Activated naive CD4-positive, alpha-beta T cell treated with anti-CD3 and anti-CD28 coated beads, Interleukin-2, amount 10 ng/mL, durations not matched to agents 7 days and 5 days (primary cell): ENCODE measurements at regions not wholly inside any gene's neighbourhood (a gene's known extent, or its start where the extent isn't known, plus 50 kb on each side); places are given as distances from the start of the nearest gene placed in this dataset.
"Not testable (repeated sequence)": the region's sequence is repeated elsewhere in the genome, so short reads cannot be mapped to it uniquely, and the experiment has no call there.

Source experiments
- CTCF ChIA-PET: fragments of 350-600 bp; sonication (Branson Sonifier 250); formaldehyde crosslinking; loops from one replicate; lab custom pipeline; 2021; ENCODE audit warnings: antibody characterized with exemption; lab: Charles Lee
- DNase-seq: peaks from one replicate; pipeline ENCODE4 v3.0.0-alpha.2; 2020
- H3K27ac Mint-ChIP-seq: one replicate; pipeline ENCODE4 v1.8.0; 2021; ENCODE audit warnings: mild to moderate bottlenecking, moderate library complexity, mixed read lengths
- H3K27me3 Mint-ChIP-seq: one replicate; pipeline ENCODE4 v1.8.0; 2021; ENCODE audit warnings: mild to moderate bottlenecking, mixed read lengths
- H3K36me3 Mint-ChIP-seq: one replicate; pipeline ENCODE4 v1.8.0; 2021; ENCODE audit warnings: mixed read lengths
- H3K4me1 Mint-ChIP-seq: one replicate; pipeline ENCODE4 v1.8.0; 2021; ENCODE audit warnings: mixed read lengths
- H3K4me3 Mint-ChIP-seq: one replicate; pipeline ENCODE4 v1.8.0; 2021; ENCODE audit warnings: mild to moderate bottlenecking, moderate library complexity, mixed read lengths
- H3K9me3 Mint-ChIP-seq: one replicate; pipeline ENCODE4 v1.8.0; 2021; ENCODE audit warnings: mixed read lengths

DNA sequence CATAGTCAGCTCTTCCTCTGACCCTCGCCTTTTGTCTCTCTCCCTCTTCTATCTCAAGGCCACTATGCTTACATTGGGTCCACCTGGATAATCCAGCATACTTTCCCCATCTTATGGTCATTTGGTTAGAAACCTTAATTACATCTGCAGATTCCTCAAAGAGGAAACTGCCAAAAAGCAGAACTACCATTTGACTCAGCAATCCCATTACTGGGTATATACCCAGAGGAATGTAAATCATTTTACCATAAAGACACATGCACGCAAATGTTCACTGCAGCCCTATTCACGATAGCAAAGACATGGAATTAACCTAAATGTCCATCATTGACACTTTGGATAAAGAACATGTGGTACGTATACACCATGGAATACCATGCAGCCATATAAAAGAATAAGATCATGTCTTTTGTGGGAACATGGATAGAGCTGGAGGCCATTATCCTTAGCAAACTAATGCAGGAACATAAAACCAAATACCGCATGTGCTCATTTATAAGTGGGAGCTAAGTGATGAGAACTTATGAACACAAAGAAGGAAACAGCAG is 114.8 kb upstream of the NPY start:
- no peaks in the 10 kb centered on the region for H3K36me3 Mint-ChIP-seq
- CTCF ChIA-PET = no interaction called here
- no peak overlapping the region for H3K4me3 Mint-ChIP-seq
- no peak for DNase-seq
- H3K27me3 Mint-ChIP-seq = no peaks in the 10 kb centered on the region
- H3K27ac Mint-ChIP-seq = no peak overlapping the region
- peaks cover 10% of the 10 kb centered on the region for H3K9me3 Mint-ChIP-seq
- no peaks in the 10 kb centered on the region for H3K4me1 Mint-ChIP-seq

DNA sequence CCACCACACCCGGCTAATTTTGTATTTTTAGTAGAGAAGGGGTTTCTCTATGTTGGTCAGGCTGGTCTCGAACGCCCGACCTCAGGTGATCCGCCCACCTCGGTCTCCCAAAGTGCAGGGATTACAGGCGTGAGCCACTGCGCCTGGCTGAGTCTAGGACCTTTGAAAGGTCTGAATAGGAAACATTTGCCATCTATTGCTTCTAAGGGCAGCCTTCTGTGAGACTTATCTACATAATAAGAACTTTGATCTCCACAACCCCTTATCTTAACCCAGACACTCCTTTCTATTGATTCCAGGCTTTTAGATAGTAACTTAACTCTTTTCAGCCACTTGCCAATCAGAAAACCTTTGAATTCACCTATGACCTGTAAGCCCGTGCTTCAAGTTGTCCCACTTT is 112.0 kb upstream of the NPY start:
- H3K27ac Mint-ChIP-seq, CTCF ChIA-PET, H3K27me3 Mint-ChIP-seq, H3K36me3 Mint-ChIP-seq, H3K4me3 Mint-ChIP-seq, DNase-seq, H3K9me3 Mint-ChIP-seq, H3K4me1 Mint-ChIP-seq: not testable (repeated sequence)

DNA sequence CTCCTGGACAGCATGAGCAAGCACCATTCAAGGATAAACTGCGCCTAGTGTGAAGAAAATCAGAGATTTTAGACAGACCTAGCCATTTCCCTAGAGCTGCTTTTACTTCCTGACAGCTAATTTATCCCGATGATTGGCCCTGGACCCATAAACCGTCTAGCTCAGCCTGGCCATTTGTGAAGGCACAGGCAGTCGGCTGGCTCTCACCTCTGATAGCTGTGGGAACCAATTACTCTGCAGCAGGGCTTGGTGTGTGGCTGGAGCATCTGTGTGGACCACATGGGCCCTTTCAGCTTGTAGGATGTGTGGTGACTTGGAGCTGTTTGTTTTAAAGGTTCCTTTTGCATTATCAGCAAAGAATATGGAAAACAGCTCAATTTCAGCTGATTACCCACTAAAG is 111.1 kb upstream of the NPY start:
- Mint-ChIP-seq H3K9me3 (no peaks in the 10 kb centered on the region), H3K4me1 (no peaks in the 10 kb centered on the region), H3K27ac (no peak overlapping the region), H3K4me3 (no peak overlapping the region), H3K27me3 (no peaks in the 10 kb centered on the region), H3K36me3 (no peaks in the 10 kb centered on the region)
- CTCF ChIA-PET = no interaction called here
- DNase-seq = no peak

- CTCF ChIA-PET = no interaction called here
- no peaks in the 10 kb centered on the region for H3K9me3 Mint-ChIP-seq
- no peak overlapping the region for H3K27ac Mint-ChIP-seq
- DNase-seq = no peak
- H3K4me1 Mint-ChIP-seq = no peaks in the 10 kb centered on the region
- no peak overlapping the region for H3K4me3 Mint-ChIP-seq
- H3K36me3 Mint-ChIP-seq = no peaks in the 10 kb centered on the region
- H3K27me3 Mint-ChIP-seq = no peaks in the 10 kb centered on the region
These were observed 108.4 kb upstream of the NPY start for GRCh38 chr7:24175603-24176002.

DNA sequence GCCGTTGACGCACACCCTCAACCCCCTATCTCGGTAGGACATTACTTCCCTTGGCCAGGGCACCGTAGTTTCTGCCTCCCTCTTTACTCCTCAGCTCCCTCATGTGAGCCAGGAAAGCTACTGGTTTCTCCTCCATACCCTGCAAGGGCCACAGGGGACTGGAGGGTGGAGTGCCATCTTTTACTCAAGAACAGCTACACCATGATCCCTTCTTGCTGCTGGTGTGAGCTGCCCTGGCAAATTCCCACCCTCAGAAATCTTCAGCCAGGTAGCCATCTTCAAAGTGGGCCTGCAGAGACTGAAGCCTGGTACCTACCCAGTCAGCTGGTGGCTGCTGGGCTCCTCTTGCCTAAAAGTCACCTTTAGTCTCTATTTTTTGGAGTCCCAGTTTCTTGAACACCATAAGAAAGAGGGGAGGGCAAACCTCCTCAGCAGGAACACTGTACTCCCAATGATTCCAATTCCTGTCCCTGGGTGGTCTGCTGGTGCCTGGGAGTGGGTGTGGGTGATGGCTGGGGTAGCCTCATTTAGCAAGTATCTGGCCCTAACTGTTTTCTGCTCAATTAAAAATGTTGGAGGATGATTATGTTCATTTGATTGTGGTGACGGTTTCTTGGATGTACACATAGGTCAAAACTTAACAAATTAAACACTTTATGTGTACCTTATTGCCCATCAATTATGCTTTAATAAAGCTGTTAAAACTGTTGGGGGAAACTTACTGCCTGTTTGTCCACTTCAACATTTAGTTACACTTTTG is 105.0 kb upstream of the NPY start:
- H3K9me3 Mint-ChIP-seq = no peaks in the 10 kb centered on the region
- H3K4me3 Mint-ChIP-seq = no peak overlapping the region

DNA sequence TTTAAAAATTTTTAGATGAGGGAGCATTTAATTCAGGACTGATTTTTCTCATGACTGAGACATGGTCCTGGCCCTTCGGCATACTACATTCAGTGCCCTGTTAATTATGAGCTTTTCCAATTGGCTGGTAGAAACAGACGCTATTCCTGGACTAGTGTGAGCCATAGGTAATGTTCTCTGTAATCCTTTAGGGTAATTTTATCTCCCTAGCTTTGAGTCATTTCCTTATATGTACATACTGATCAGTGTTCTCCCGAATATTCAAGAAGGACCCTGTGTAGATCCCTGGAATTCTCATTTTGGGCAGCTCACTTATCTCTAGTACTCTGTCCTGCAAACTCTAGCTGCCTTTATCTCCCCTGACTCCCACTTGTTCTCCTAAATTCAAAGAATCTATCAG is 92.6 kb upstream of the NPY start:
- Mint-ChIP-seq H3K27me3 (no peaks in the 10 kb centered on the region), H3K27ac (no peak overlapping the region), H3K9me3 (no peaks in the 10 kb centered on the region), H3K4me1 (no peaks in the 10 kb centered on the region), H3K36me3 (no peaks in the 10 kb centered on the region), H3K4me3 (no peak overlapping the region)
- no peak for DNase-seq
- CTCF ChIA-PET = no interaction called here

More for the DNA sequence above, 105.0 kb upstream of the NPY start:
- no peak for DNase-seq
- Mint-ChIP-seq H3K27me3 (peaks cover 8% of the 10 kb centered on the region), H3K4me1 (no peaks in the 10 kb centered on the region), H3K36me3 (no peaks in the 10 kb centered on the region), H3K27ac (no peak overlapping the region)
- CTCF ChIA-PET = no interaction called here

GRCh38 chr7:24192053-24192452 is 91.9 kb upstream of the NPY start:
- Mint-ChIP-seq H3K4me3 (no peak overlapping the region), H3K27ac (no peak overlapping the region), H3K36me3 (no peaks in the 10 kb centered on the region), H3K27me3 (no peaks in the 10 kb centered on the region), H3K9me3 (no peaks in the 10 kb centered on the region), H3K4me1 (no peaks in the 10 kb centered on the region)
- CTCF ChIA-PET = no interaction called here
- DNase-seq = no peak

- no peaks in the 10 kb centered on the region for H3K27me3 Mint-ChIP-seq
- no peak overlapping the region for H3K27ac Mint-ChIP-seq
- H3K4me1 Mint-ChIP-seq = no peaks in the 10 kb centered on the region
- H3K4me3 Mint-ChIP-seq = no peak overlapping the region
- no peaks in the 10 kb centered on the region for H3K36me3 Mint-ChIP-seq
- H3K9me3 Mint-ChIP-seq = no peaks in the 10 kb centered on the region
- CTCF ChIA-PET = no interaction called here
- DNase-seq = no peak
These were observed 91.3 kb upstream of the NPY start for GRCh38 chr7:24192691-24193090.

GRCh38 chr7:24197852-24198251 is 86.1 kb upstream of the NPY start:
- Mint-ChIP-seq H3K27me3 (no peaks in the 10 kb centered on the region), H3K27ac (no peak overlapping the region), H3K36me3 (no peaks in the 10 kb centered on the region), H3K9me3 (no peaks in the 10 kb centered on the region), H3K4me3 (no peak overlapping the region), H3K4me1 (peaks cover 9% of the 10 kb centered on the region)
- no peak for DNase-seq
- CTCF ChIA-PET = no interaction called here

GRCh38 chr7:24199978-24200377 is 84.0 kb upstream of the NPY start:
- CTCF ChIA-PET = no interaction called here
- Mint-ChIP-seq H3K36me3 (no peaks in the 10 kb centered on the region), H3K4me3 (no peak overlapping the region), H3K27ac (no peak overlapping the region), H3K9me3 (no peaks in the 10 kb centered on the region), H3K27me3 (no peaks in the 10 kb centered on the region), H3K4me1 (peaks cover 15% of the 10 kb centered on the region)
- no peak for DNase-seq

GRCh38 chr7:24200407-24200966 is 83.5 kb upstream of the NPY start:
- H3K27me3 Mint-ChIP-seq = no peaks in the 10 kb centered on the region
- no peak for DNase-seq
- H3K36me3 Mint-ChIP-seq = no peaks in the 10 kb centered on the region
- no peak overlapping the region for H3K4me3 Mint-ChIP-seq
- no peaks in the 10 kb centered on the region for H3K9me3 Mint-ChIP-seq
- H3K4me1 Mint-ChIP-seq = peaks cover 15% of the 10 kb centered on the region
- CTCF ChIA-PET = interaction anchor here (1.0 to 1.4 kb wide), 2 partner anchors 66 to 152 kb away, joined by 3 read pairs; no protein-coding TSS in a partner anchor
- H3K27ac Mint-ChIP-seq = no peak overlapping the region

DNA sequence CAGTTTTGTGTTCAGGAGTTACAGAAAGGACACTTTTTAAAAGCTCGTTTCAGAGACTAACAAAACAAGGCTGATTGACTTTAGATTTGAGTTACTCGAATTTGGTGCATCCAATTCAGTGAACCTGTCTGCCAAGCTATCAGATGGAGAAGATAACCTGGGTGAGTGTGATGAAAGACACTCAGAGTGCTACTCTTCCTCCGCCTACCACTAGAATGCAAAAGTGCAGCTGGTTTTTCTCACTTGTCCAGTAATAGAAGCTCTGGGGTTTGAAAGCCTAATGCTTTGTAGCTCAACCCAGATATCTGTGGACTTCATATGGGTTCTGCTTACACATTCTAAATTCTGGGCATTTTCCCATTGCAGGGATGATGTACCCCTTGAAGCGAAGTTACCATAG is 82.8 kb upstream of the NPY start:
- Mint-ChIP-seq H3K27ac (no peak overlapping the region), H3K9me3 (no peaks in the 10 kb centered on the region), H3K4me3 (no peak overlapping the region), H3K4me1 (peaks cover 15% of the 10 kb centered on the region), H3K36me3 (no peaks in the 10 kb centered on the region), H3K27me3 (no peaks in the 10 kb centered on the region)
- CTCF ChIA-PET = interaction anchor here (1.0 to 1.4 kb wide), 2 partner anchors 65 to 151 kb away, joined by 3 read pairs; no protein-coding TSS in a partner anchor
- DNase-seq = no peak

DNA sequence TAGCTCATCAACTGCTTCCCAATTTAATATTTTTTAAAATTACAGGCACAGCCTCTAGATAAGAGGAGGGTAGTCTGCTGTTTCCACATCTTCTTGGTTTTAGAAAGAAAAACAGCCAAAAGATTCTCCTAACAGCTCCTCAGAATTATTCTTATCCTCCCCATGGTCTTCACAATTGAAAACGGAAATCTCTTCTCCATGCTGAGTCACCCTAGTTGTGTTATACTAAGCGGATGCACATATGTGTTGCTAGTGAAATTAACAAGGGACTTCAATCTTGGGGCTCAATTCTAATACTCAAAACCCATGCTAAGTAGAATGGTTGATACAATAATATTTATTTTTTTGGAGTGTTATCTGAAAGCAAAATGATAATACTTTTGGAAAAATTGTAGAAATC is 71.9 kb upstream of the NPY start:
- Mint-ChIP-seq H3K27me3 (no peaks in the 10 kb centered on the region), H3K4me1 (no peaks in the 10 kb centered on the region), H3K9me3 (no peaks in the 10 kb centered on the region), H3K27ac (no peak overlapping the region), H3K4me3 (no peak overlapping the region), H3K36me3 (no peaks in the 10 kb centered on the region)
- CTCF ChIA-PET = no interaction called here
- DNase-seq = no peak

DNA sequence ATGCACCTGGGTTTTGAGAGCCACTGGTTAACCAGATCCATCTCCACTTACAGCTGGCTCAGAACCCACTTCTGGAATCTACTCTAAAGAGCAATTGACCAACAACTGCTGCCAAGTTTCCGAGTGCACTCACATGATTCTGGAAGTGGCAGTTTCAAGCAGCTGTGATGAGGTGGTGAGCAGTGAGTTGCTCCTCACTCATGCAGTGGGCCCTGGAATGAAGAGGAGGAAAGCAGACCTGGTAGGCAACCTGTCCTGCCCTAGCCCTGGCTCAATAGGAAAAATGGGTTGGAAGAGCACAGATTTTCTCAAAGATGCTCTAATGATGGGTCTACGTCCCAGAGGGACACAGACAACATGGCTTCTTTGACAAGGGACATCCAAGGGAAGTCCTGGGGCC is 70.7 kb upstream of the NPY start:
- CTCF ChIA-PET = no interaction called here
- H3K36me3 Mint-ChIP-seq = no peaks in the 10 kb centered on the region
- no peaks in the 10 kb centered on the region for H3K9me3 Mint-ChIP-seq
- no peak for DNase-seq
- H3K27ac Mint-ChIP-seq = no peak overlapping the region
- H3K27me3 Mint-ChIP-seq = no peaks in the 10 kb centered on the region
- no peaks in the 10 kb centered on the region for H3K4me1 Mint-ChIP-seq
- H3K4me3 Mint-ChIP-seq = no peak overlapping the region

DNA sequence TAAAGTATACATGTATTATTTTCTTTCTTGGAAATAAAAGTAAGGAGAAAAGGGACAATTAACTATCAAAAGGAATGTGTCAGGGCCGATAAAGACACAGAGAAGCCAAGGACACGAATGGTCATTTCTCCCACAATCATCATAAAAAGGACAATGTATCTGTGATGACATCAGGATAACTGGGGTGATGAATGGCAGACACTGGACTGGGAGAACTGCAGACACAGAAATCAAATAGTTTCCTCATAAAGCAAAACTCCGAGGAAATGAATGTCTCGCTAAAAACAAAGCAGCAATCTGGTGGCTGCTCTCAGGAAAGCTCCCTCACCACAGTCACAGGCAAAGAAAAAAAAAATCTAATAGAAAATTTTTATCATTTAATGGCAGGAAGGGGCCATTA is 69.3 kb upstream of the NPY start:
- no peak overlapping the region for H3K4me3 Mint-ChIP-seq
- no peaks in the 10 kb centered on the region for H3K27me3 Mint-ChIP-seq
- no peaks in the 10 kb centered on the region for H3K9me3 Mint-ChIP-seq
- H3K27ac Mint-ChIP-seq = no peak overlapping the region
- DNase-seq = no peak
- CTCF ChIA-PET = no interaction called here
- no peaks in the 10 kb centered on the region for H3K36me3 Mint-ChIP-seq
- no peaks in the 10 kb centered on the region for H3K4me1 Mint-ChIP-seq
